HepG2 (cell line): ENCODE measurements at regions not wholly inside any gene's neighbourhood (a gene's known extent, or its start where the extent isn't known, plus 50 kb on each side); places are given as distances from the start of the nearest gene placed in this dataset.

ENCODE experiments used
- ATAC-seq: fragments of 200-7000 bp; cut with Tn5 transposase; 3 replicates; pipeline ENCODE4 v1.9.1; 2020; ENCODE audit warnings: mild to moderate bottlenecking, moderate library complexity
- BruUV-seq: library from RNA; stranded (reverse); fragments of 400-500 nt; replicated peaks from 2 replicates; lab custom pipeline; 2021; lab: Mats Ljungman, UMichigan
- CTCF ChIA-PET: fragments of 300-600 bp; formaldehyde crosslinking; extraction: SDS; loops from one replicate; lab custom pipeline; 2021; ENCODE audit warnings: low total read pairs, inconsistent platforms, low intra/inter-chr PET ratio; lab: Yijun Ruan, JAX
- POLR2A ChIA-PET: fragments of 350-600 bp; sonication (Branson Sonifier 250); formaldehyde crosslinking; loops from one replicate; lab custom pipeline; 2020; ENCODE audit warnings: antibody characterized with exemption, inconsistent platforms; lab: Yijun Ruan, JAX
- DNase-seq: peaks from one replicate; pipeline ENCODE4 v3.0.0-alpha.2; 2015; ENCODE audit warnings: low spot score
- FAIRE-seq: peaks from 3 replicates; lab custom pipeline; 2011; peaks lifted over from hg19 to GRCh38; lab: Jason Lieb, UNC
- H2AFZ ChIP-seq: one replicate; pipeline ENCODE4 v1.6.1; 2011; ENCODE audit warnings: low read length, inconsistent platforms
- H3K27ac ChIP-seq: fragments of 300-600 bp; 3 replicates; pipeline ENCODE4 v1.8.0; 2011; ENCODE audit warnings: mixed run types, mild to moderate bottlenecking, mixed read lengths, low read length, inconsistent platforms; ENCODE audit not compliant: insufficient read depth; ENCODE audit errors: extremely low read length
- H3K27me3 ChIP-seq, 2 experiments: fragments of 200-600 bp in 1 of 2; 2 replicates in 1 of 2; 3 replicates in 1 of 2; pipeline versions ENCODE4 v1.6.0 to v1.8.0; 2011; ENCODE audit warnings: low read length in 2 of 2, mild to moderate bottlenecking in 2 of 2, moderate library complexity in 2 of 2, inconsistent platforms in 1 of 2; ENCODE audit not compliant: insufficient read depth in 2 of 2, control insufficient read depth in 1 of 2
- H3K36me3 ChIP-seq, 2 experiments: fragments of 200-600 bp in 1 of 2; replicated peaks in 1 of 2; 2 replicates in 1 of 2; 3 replicates in 1 of 2; pipeline versions ENCODE4 v1.5.1 to v1.8.0; 2011; ENCODE audit warnings: low read length in 2 of 2, inconsistent platforms in 1 of 2; ENCODE audit not compliant: insufficient read depth in 2 of 2, control insufficient read depth in 1 of 2
- H3K4me1 ChIP-seq: 2 replicates; pipeline ENCODE4 v1.5.1; 2012; ENCODE audit warnings: low read length, inconsistent platforms; ENCODE audit not compliant: insufficient read depth
- H3K4me2 ChIP-seq: 2 replicates; pipeline ENCODE4 v1.6.0; 2011; ENCODE audit warnings: low read depth, low read length, inconsistent platforms
- H3K4me3 ChIP-seq, 3 experiments: fragments of 200-600 bp in 1 of 3; sonication (generic), shearing (Covaris generic) in 1 of 3; replicated peaks in 1 of 3; 2 replicates each; pipeline ENCODE4 v1.5.1; 2011 to 2016; ENCODE audit warnings: low read length in 3 of 3, inconsistent platforms in 2 of 3, low read depth in 2 of 3, mild to moderate bottlenecking in 2 of 3, control low read depth in 1 of 3, mixed read lengths in 1 of 3; ENCODE audit not compliant: insufficient read depth in 1 of 3
- H3K79me2 ChIP-seq: one replicate; pipeline ENCODE4 v1.6.1; 2011; ENCODE audit warnings: low read length, inconsistent platforms; ENCODE audit not compliant: insufficient read depth
- H3K9ac ChIP-seq: 2 replicates; pipeline ENCODE4 v1.6.0; 2011; ENCODE audit warnings: mild to moderate bottlenecking, low read depth, low read length, inconsistent platforms; ENCODE audit not compliant: insufficient read depth
- H3K9me3 ChIP-seq: 2 replicates; pipeline ENCODE4 v1.5.1; 2012; ENCODE audit warnings: mild to moderate bottlenecking, low read length
- H4K20me1 ChIP-seq: 2 replicates; pipeline ENCODE4 v1.6.0; 2011; ENCODE audit warnings: inconsistent platforms, mild to moderate bottlenecking, low read length, moderate library complexity; ENCODE audit not compliant: insufficient read depth
- ATF5 ChIP-seq: sonication (generic); formaldehyde crosslinking; IDR thresholded peaks from 2 replicates; pipeline ENCODE4 v1.4.0; 2020; ENCODE audit warnings: mild to moderate bottlenecking, low read depth, missing genetic modification reagents
- DMAP1 ChIP-seq: IDR thresholded peaks from 2 replicates; pipeline ENCODE4 v1.6.1; 2016
- GABPA ChIP-seq, 2 experiments: IDR thresholded peaks; 2 replicates each; pipeline ENCODE4 v1.6.1; 2011 to 2016; ENCODE audit warnings: low read depth in 2 of 2, low read length in 1 of 2, missing biosample characterization in 1 of 2, missing genetic modification characterization in 1 of 2
- HNRNPLL ChIP-seq: fragments of 200-400 bp; formaldehyde crosslinking; IDR thresholded peaks from 2 replicates; pipeline ENCODE4 v1.6.1; 2017; ENCODE audit warnings: mild to moderate bottlenecking, low read depth, low read length; ENCODE audit not compliant: poor library complexity, severe bottlenecking
- ISX ChIP-seq: sonication (generic); formaldehyde crosslinking; conservative IDR thresholded peaks from 2 replicates; pipeline ENCODE4 v1.5.0; 2020; ENCODE audit warnings: missing genetic modification reagents
- MAZ ChIP-seq, 2 experiments: sonication (generic) in 1 of 2; formaldehyde crosslinking in 1 of 2; IDR thresholded peaks; 2 replicates each; pipeline versions ENCODE4 v1.5.0 to v1.6.1; 2012 to 2020; ENCODE audit warnings: low read depth in 2 of 2, mild to moderate bottlenecking in 2 of 2, borderline replicate concordance in 1 of 2, improper control_type of control experiment in 1 of 2, low read length in 1 of 2, missing genetic modification reagents in 1 of 2, moderate library complexity in 1 of 2
- PPARG ChIP-seq: conservative IDR thresholded peaks from 2 replicates; pipeline ENCODE4 v1.6.1; 2016; ENCODE audit warnings: missing biosample characterization, missing genetic modification reagents
- RAD51 ChIP-seq: fragments of 450-650 bp; IDR thresholded peaks from 2 replicates; pipeline ENCODE4 v1.6.1; 2016; ENCODE audit warnings: borderline replicate concordance
- RFX3 ChIP-seq: IDR thresholded peaks from 2 replicates; pipeline ENCODE4 v1.6.1; 2016; ENCODE audit warnings: missing biosample characterization, missing genetic modification reagents
- STAT6 ChIP-seq: sonication (generic); formaldehyde crosslinking; IDR thresholded peaks from 2 replicates; pipeline ENCODE4 v1.4.0; 2020; ENCODE audit warnings: missing genetic modification reagents, mild to moderate bottlenecking, borderline replicate concordance
- ZNF10 ChIP-seq: sonication (generic); formaldehyde crosslinking; IDR thresholded peaks from 2 replicates; pipeline ENCODE4 v1.4.0; 2020; ENCODE audit warnings: mild to moderate bottlenecking, low read depth, missing genetic modification reagents, borderline replicate concordance
- ZNF138 ChIP-seq: sonication (generic); formaldehyde crosslinking; IDR thresholded peaks from 2 replicates; pipeline ENCODE4 v1.5.0; 2020; ENCODE audit warnings: mild to moderate bottlenecking, low read depth, missing genetic modification reagents
- ZNF264 ChIP-seq: sonication (generic); formaldehyde crosslinking; IDR thresholded peaks from 2 replicates; pipeline ENCODE4 v1.4.0; 2020; ENCODE audit warnings: missing genetic modification reagents
- ZNF292 ChIP-seq: sonication (generic); formaldehyde crosslinking; IDR thresholded peaks from 2 replicates; pipeline ENCODE4 v1.8.1; 2022; ENCODE audit warnings: mild to moderate bottlenecking, low read depth, missing genetic modification reagents, borderline replicate concordance
- ZNF549 ChIP-seq: sonication (generic); formaldehyde crosslinking; IDR thresholded peaks from 2 replicates; pipeline ENCODE4 v1.5.0; 2020; ENCODE audit warnings: missing genetic modification reagents
- WGBS: methylation state at CpG from one replicate; pipeline ENCODE4 v1.1.6; 2017; ENCODE audit warnings: low lambda C conversion rate; 5-methylcytosine and 5-hydroxymethylcytosine counted together
- in situ Hi-C: cut with HindIII; loops from 2 replicates; pipeline ENCODE4 v1.10.0; 2017; ENCODE audit warnings: low pct_unique_long_range_greater_than_20kb; ENCODE audit not compliant: extremely low pct_ligation_motif_present
- intact Hi-C: fragments of 100-400 bp; cut with micrococcal nuclease; formaldehyde crosslinking; loops from one replicate; pipeline ENCODE4 v1.10.0; 2022; ENCODE audit not compliant: unreplicated experiment

GRCh38 chr13:106400289-106400688, 135.2 kb downstream of the EFNB2 start (continued):
- no peak for TF ChIP-seq ATF5 (CRISPR knock-in tag)

GRCh38 chr13:106398289-106398688, 137.2 kb downstream of the EFNB2 start:
- H2AFZ ChIP-seq: no peak overlapping the region
- TF ChIP-seq ISX (CRISPR knock-in tag): no peak
- TF ChIP-seq DMAP1: no peak
- TF ChIP-seq ZNF549 (CRISPR knock-in tag): no peak
- TF ChIP-seq RFX3 (CRISPR knock-in tag): no peak
- H3K4me2 ChIP-seq: no peak overlapping the region
- H3K4me3 ChIP-seq: no peak overlapping the region
- no peaks in the 10 kb centered on the region for H3K79me2 ChIP-seq
- no peaks in the 10 kb centered on the region for H3K27me3 ChIP-seq
- BruUV-seq: no TSS peak
- no peaks in the 10 kb centered on the region for H3K36me3 ChIP-seq
- no peak overlapping the region for H3K27ac ChIP-seq
- no peaks in the 10 kb centered on the region for H3K9me3 ChIP-seq
- no peaks in the 10 kb centered on the region for H4K20me1 ChIP-seq
- in situ Hi-C loops (no loop called here), intact Hi-C loops (loop anchor here (10.0 kb wide), 1 partner anchor 1113 kb away; no protein-coding TSS in a partner anchor)
- H3K9ac ChIP-seq: no peak overlapping the region
- DNase-seq (no peak), FAIRE-seq (no peak), ATAC-seq (no peak)
- ChIA-PET CTCF (no interaction called here), POLR2A (no interaction called here)
- no peaks in the 10 kb centered on the region for H3K4me1 ChIP-seq
- 6% methylated on average over 1 of the region's 1 CpG for WGBS

GRCh38 chr13:106393776-106394175, 141.7 kb downstream of the EFNB2 start:
- CTCF ChIA-PET: no interaction called here
- Histone ChIP-seq H3K27me3 (no peaks in the 10 kb centered on the region; a peak in 1 of 5 replicates), H3K27ac (no peak overlapping the region), H3K9me3 (no peaks in the 10 kb centered on the region), H2AFZ (no peak overlapping the region), H3K79me2 (no peaks in the 10 kb centered on the region), H3K4me1 (no peaks in the 10 kb centered on the region), H3K36me3 (no peaks in the 10 kb centered on the region), H3K9ac (no peak overlapping the region), H3K4me3 (no peak overlapping the region), H4K20me1 (no peaks in the 10 kb centered on the region), H3K4me2 (no peak overlapping the region)
- intact Hi-C loops (loop anchor here (10.0 kb wide), 1 partner anchor 1109 kb away; no protein-coding TSS in a partner anchor), in situ Hi-C loops (no loop called here)
- DNase-seq (no peak), ATAC-seq (no peak), FAIRE-seq (no peak)
- WGBS: 0% methylated on average over 3 of the region's 4 CpGs
- POLR2A ChIA-PET: no interaction called here
- no TSS peak for BruUV-seq
- no peak for TF ChIP-seq STAT6 (CRISPR knock-in tag)
- TF ChIP-seq MAZ (IDR thresholded peaks at IDR 0.05; ENCODE audit: borderline replicate concordance, low read depth, low read length): no peak
- no peak for TF ChIP-seq MAZ (CRISPR knock-in tag; IDR thresholded peaks at IDR 0.05; ENCODE audit: low read depth)
- TF ChIP-seq RAD51: no peak
- no peak for TF ChIP-seq GABPA (IDR thresholded peaks at IDR 0.05; ENCODE audit: low read depth, low read length)
- TF ChIP-seq GABPA (CRISPR knock-in tag; IDR thresholded peaks at IDR 0.05; ENCODE audit: low read depth): no peak
- TF ChIP-seq PPARG: no peak
- TF ChIP-seq ZNF292 (CRISPR knock-in tag): no peak
- TF ChIP-seq ZNF138: no peak
- TF ChIP-seq HNRNPLL: no peak
- TF ChIP-seq ZNF264 (CRISPR knock-in tag): no peak
- no peak for TF ChIP-seq ZNF10 (CRISPR knock-in tag)
